GM21619 (cell line): ENCODE measurements at regions not wholly inside any gene's neighbourhood (a gene's known extent, or its start where the extent isn't known, plus 50 kb on each side); places are given as distances from the start of the nearest gene placed in this dataset.

Experiments
- ATAC-seq: cut with Tn5 transposase; IDR thresholded peaks from one replicate; pipeline ENCODE4 v1.9.1; 2021; ENCODE audit not compliant: unreplicated experiment

- ATAC-seq = no peak
Observed at GRCh38 chr2:150566289-150566688, 78.8 kb upstream of the RND3 start.

GRCh38 chr2:150561076-150561475 lies 73.6 kb upstream of the RND3 start:
- no peak for ATAC-seq

- no peak for ATAC-seq
Observed at GRCh38 chr2:150557020-150557600, 69.6 kb upstream of the RND3 start.

- no peak for ATAC-seq
Observed at GRCh38 chr2:150555611-150556356, 68.3 kb upstream of the RND3 start.

GRCh38 chr2:150554046-150554445 lies 66.6 kb upstream of the RND3 start:
- no peak for ATAC-seq

GRCh38 chr2:150552041-150552820 lies 64.8 kb upstream of the RND3 start:
- no peak for ATAC-seq

GRCh38 chr2:150549381-150549780 lies 61.9 kb upstream of the RND3 start:
- no peak for ATAC-seq

- ATAC-seq = peak; percentile 54
Observed at GRCh38 chr2:150548527-150548926, 61.1 kb upstream of the RND3 start.

- ATAC-seq = no peak
Observed at GRCh38 chr2:150545916-150546315, 58.4 kb upstream of the RND3 start.

GRCh38 chr2:150544731-150545130 lies 57.3 kb upstream of the RND3 start:
- ATAC-seq = no peak

GRCh38 chr2:150542692-150543091 lies 55.2 kb upstream of the RND3 start:
- no peak for ATAC-seq

GRCh38 chr2:150542172-150542571 lies 54.7 kb upstream of the RND3 start:
- no peak for ATAC-seq

GRCh38 chr2:150538651-150539201 lies 51.3 kb upstream of the RND3 start:
- ATAC-seq = no peak
